CD4-positive, alpha-beta T cell treated with Interleukin-4 for 4 hours (primary cell): ENCODE measurements at regions not wholly inside any gene's neighbourhood (a gene's known extent, or its start where the extent isn't known, plus 50 kb on each side); places are given as distances from the start of the nearest gene placed in this dataset.
"Not testable (repeated sequence)": the region's sequence is repeated elsewhere in the genome, so short reads cannot be mapped to it uniquely, and the experiment has no call there.

ENCODE experiments used
- DNase-seq: peaks from one replicate; pipeline ENCODE4 v3.0.0-alpha.2; 2020

- DNase-seq = not testable (repeated sequence)
Observed at GRCh38 chr1:47604869-47605268, 167.0 kb downstream of the FOXD2 start.

- DNase-seq = no peak
Observed at GRCh38 chr1:47608296-47608875, 170.5 kb downstream of the FOXD2 start.

DNA sequence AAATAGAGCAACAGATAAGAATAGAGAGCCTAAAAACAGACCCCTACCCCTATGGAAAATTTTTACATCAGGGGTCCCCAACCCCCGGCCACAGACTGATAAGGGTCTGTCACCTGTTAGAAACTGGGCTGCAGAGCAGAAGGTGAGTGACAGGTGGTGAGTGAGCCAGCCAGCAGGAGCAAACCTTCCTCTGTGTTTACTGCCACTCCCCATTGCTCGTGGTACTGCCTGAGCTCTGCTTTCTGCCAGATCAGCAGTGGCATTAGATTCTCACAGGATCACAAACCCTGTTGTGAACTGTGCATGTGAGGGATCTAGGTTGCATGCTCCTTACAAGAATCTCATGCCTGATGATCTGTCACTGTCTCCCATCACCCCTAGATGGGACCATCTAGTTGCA, 174.1 kb downstream of the FOXD2 start:
- DNase-seq = no peak

- DNase-seq = no peak
Observed at GRCh38 chr1:47612819-47613218, 175.0 kb downstream of the FOXD2 start.

DNA sequence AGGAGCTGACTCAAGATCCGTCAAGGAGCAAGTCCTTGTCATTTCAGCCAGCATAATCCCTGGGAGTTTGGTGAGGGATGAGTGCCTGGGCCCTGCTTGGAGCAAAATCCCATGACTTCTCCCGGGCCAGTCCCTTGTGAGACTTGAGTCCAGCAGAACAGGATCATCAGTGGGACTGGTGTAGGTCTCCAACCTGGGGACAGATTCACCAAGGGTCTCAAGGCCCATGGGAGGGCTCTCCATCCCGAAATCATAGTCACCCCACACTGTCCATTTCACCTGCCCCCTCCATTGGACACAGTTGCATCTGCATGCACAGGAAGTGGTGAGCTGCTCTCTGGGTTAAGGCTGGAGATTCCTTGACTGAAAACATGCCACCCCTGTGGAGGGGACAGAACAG, 178.2 kb downstream of the FOXD2 start:
- DNase-seq = no peak

GRCh38 chr1:47616906-47617305, 179.1 kb downstream of the FOXD2 start:
- DNase-seq = no peak

DNA sequence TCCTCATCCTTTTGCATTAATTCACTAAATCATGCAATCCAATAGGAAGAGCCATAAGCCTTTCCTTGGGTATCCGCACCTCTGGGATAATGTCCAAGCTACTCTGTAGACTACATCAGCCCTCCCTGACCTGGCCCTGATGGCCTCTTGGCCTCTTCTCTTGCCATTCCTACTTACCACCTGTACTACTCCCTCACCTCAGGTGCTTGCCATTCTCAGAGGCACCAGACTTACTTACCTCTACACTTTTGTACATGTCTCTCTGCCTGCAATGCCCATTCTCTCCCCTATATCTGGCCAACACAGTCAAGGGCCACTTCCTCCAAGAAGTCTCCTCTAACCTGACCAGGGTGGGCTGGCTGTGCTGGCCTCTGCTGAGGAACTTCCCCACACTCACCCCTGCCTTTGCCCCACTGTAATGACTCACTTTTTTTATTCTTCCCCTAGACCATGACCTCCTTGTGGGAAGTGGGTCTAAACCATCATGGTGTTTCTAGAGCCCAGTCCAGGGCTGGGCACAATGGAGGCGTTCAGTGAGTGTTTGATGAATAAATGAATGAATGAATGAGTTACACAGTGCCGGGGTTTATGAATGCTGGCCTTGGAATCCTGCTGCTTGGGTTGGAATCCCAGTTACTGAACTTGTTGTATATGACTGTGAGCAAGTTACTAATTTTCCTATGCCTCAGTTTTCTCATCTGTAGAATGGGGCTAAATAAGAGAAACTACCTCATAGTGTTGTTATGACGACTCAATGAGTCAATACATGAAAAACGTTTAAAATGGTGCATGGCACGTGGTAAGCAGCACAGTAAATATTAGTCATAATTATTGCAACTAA, 179.8 kb downstream of the FOXD2 start:
- no peak for DNase-seq

DNA sequence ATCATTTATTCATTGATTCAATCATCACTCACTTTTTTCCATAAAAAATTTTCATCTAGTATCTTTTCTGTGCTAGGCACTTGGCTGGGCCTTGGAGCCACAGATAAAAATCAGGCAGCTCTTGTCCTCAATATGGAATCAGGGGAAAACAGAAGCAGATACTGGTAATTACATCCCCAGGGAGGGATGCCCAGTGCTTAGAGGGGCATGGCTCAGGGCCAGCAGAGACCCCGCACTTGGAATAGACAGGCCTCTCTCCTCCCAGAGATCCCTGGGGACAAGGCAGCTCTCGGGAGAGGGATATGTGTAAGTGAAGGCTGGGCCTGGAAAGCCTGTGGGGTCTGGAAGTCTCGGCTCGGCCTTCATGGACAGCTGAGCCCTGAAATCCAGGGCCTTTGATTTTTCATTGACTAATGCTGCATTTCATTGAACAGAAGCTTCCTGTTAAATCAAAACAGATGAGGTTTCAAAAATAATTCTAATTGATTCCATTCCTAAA, 180.4 kb downstream of the FOXD2 start:
- DNase-seq = no peak

- no peak for DNase-seq
Observed at GRCh38 chr1:47618830-47619229, 181.0 kb downstream of the FOXD2 start.

GRCh38 chr1:47621483-47621882, 183.6 kb downstream of the FOXD2 start:
- no peak for DNase-seq

- no peak for DNase-seq
Observed at GRCh38 chr1:47621977-47622376, 184.1 kb downstream of the FOXD2 start.

GRCh38 chr1:47622776-47623556, 185.1 kb downstream of the FOXD2 start:
- no peak for DNase-seq

DNA sequence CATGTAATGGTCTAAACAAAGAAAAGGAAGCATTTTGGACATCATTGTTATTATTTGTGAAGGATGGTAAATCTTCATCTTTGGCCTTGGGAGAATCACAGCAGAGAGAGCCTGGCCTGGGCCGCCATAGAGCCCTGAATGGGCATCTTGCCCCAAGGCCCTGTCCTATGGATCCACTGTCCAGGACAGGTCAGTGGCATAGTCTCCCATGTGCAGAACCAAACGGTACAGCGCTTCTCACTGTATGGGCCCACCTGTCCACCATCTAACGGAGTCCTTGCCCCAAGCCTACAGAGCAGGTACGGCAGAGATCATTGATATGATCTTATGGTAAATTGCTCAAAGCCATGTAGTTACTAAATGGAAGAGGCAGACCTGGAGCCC, 185.7 kb downstream of the FOXD2 start:
- no peak for DNase-seq

DNA sequence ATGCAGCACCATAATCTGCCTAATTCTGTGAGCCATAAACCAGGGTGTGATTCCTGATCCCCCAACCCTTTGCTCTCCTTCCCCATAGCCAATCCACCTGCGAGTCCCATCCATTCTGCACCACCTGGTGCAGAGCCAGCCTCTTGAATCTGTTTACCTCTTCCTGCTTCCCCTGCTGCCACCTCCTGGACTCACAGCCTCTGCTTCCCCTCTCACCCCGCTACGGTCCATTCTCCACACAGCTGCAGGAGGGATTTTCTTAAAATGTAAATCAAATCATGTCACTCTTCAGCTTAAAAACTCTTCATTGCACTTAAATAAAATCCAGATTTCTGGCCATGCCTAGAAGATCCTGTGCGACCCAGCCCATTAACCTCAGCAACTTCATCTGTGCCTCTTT, 186.7 kb downstream of the FOXD2 start:
- no peak for DNase-seq

- DNase-seq = no peak
Observed at GRCh38 chr1:47627016-47627415, 189.2 kb downstream of the FOXD2 start.

GRCh38 chr1:47627471-47628370, 189.9 kb downstream of the FOXD2 start:
- no peak for DNase-seq

- DNase-seq = no peak
Observed at GRCh38 chr1:47629201-47629600, 191.4 kb downstream of the FOXD2 start.

GRCh38 chr1:47630346-47630745, 192.5 kb downstream of the FOXD2 start:
- DNase-seq = no peak

GRCh38 chr1:47631411-47631995, 193.7 kb downstream of the FOXD2 start:
- DNase-seq = no peak

- DNase-seq = no peak
Observed at GRCh38 chr1:47635111-47635510, 197.3 kb downstream of the FOXD2 start.

- DNase-seq = no peak
Observed at GRCh38 chr1:47635597-47635996, 197.8 kb downstream of the FOXD2 start.

DNA sequence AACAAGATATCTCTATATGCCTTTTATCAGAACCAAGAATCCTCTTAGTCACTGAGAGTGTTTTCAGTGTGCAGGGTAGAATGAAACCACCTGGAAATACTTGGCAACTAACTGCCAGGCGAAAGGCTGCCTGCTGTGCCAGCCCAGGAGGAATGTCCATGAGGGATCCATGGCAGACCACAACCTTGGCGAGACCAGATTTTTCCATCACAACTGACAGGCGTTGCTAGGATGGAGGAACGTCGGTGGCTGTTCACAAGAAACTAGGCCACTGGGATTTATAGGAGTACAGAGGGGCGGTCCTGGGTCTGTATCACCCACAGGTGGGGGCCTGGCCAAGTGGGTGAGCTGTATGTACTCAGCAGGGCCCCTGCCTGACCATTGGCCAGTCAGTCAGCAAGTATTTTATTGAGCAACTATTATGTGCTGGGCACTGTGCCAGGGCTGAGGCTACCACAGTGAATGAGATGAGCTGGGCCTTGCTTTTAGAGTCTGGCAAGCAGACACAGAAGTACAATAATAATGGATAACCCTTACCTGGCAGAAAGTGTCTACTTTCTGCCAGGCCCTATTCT, 199.4 kb downstream of the FOXD2 start:
- DNase-seq = no peak
